Body of pancreas (tissue), 4 donors: ENCODE measurements at regions not wholly inside any gene's neighbourhood (a gene's known extent, or its start where the extent isn't known, plus 50 kb on each side); places are given as distances from the start of the nearest gene placed in this dataset.

ENCODE experiments used
- POLR2A ChIP-seq, 3 donors: fragments of 450-650 bp; IDR thresholded peaks; one replicate each; pipeline ENCODE4 v1.6.1; 2016; ENCODE audit warnings: antibody characterized with exemption in 3 of 3, mild to moderate bottlenecking in 2 of 3
- TF ChIP-seq, protein P1 (sequence below), 7 experiments: fragments of 450-650 bp in 4 of 7; fragments of 200-600 bp in 3 of 7; sonication (generic) in 3 of 7; IDR thresholded peaks; one replicate each; pipeline ENCODE4 v1.5.1; 2016 to 2019; ENCODE audit warnings: antibody characterized with exemption in 7 of 7

DNA sequence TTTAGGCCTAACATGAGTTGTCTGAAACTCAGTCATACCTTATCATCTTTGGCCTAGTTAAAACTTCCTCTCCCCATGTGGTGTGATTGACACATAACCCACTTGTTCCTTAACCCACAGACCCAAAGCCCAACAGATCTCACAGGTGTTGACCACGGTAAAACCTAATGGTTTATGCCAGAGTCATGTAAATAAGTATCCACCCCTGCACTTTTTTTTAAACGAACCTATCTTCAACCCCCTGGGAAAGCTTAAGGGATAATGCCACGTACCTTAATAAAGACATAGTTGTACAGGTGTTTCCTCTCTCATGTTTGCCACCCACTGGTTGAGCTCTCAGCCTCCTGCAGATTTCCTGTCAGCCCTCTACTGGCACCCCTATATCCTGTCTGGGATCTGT is 709.3 kb upstream of the CCDC179 start:
- TF ChIP-seq, protein P1, sequence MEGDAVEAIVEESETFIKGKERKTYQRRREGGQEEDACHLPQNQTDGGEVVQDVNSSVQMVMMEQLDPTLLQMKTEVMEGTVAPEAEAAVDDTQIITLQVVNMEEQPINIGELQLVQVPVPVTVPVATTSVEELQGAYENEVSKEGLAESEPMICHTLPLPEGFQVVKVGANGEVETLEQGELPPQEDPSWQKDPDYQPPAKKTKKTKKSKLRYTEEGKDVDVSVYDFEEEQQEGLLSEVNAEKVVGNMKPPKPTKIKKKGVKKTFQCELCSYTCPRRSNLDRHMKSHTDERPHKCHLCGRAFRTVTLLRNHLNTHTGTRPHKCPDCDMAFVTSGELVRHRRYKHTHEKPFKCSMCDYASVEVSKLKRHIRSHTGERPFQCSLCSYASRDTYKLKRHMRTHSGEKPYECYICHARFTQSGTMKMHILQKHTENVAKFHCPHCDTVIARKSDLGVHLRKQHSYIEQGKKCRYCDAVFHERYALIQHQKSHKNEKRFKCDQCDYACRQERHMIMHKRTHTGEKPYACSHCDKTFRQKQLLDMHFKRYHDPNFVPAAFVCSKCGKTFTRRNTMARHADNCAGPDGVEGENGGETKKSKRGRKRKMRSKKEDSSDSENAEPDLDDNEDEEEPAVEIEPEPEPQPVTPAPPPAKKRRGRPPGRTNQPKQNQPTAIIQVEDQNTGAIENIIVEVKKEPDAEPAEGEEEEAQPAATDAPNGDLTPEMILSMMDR (IDR thresholded peaks at IDR 0.05), result no peak
- TF ChIP-seq POLR2A (IDR thresholded peaks at IDR 0.05), result no peak
